ENCODE measurements at regions not wholly inside any gene's neighbourhood (a gene's known extent, or its start where the extent isn't known, plus 50 kb on each side); places are given as distances from the start of the nearest gene placed in this dataset.

GRCh38 chr4:4772534-4772933 is 86.9 kb upstream of the MSX1 start:
- no peak for TF ChIP-seq CTCF (IDR thresholded peaks at IDR 0.05; ENCODE audit: extremely low read depth in 1 of 2, insufficient read depth in 1 of 2, low read depth in 1 of 2, low read length in 2 of 2)
- TF ChIP-seq POLR2AphosphoS5 (IDR thresholded peaks at IDR 0.05; ENCODE audit: insufficient read depth, low read depth, low read length) = no peak

All from endothelial cell of umbilical vein (primary cell).